Stimulated activated CD4-positive, alpha-beta T cell treated with anti-CD3 and anti-CD28 coated beads, TNF-alpha, amount 100 ng/mL, for 1 hour (primary cell): ENCODE measurements at regions not wholly inside any gene's neighbourhood (a gene's known extent, or its start where the extent isn't known, plus 50 kb on each side); places are given as distances from the start of the nearest gene placed in this dataset.
"Not testable (repeated sequence)": the region's sequence is repeated elsewhere in the genome, so short reads cannot be mapped to it uniquely, and the experiment has no call there.

ENCODE experiments used
- DNase-seq, 3 donors: peaks; one replicate each; pipeline ENCODE4 v3.0.0-alpha.2; 2020; ENCODE audit warnings: low read depth in 3 of 3, low spot score in 1 of 3

GRCh38 chr1:38613996-38614395, 245.6 kb downstream of the RRAGC start:
- DNase-seq, result no peak

- DNase-seq, result no peak
Measured at GRCh38 chr1:38612951-38613350, 246.6 kb downstream of the RRAGC start.

GRCh38 chr1:38611664-38612211, 247.8 kb downstream of the RRAGC start:
- DNase-seq, result no peak

- no peak for DNase-seq
Measured at GRCh38 chr1:38609166-38610025, 250.2 kb downstream of the RRAGC start.

- DNase-seq, result no peak
Measured at GRCh38 chr1:38608202-38608864, 251.2 kb downstream of the RRAGC start.

- no peak for DNase-seq
Measured at GRCh38 chr1:38607526-38607925, 252.0 kb downstream of the RRAGC start.

- DNase-seq, result no peak
Measured at GRCh38 chr1:38605063-38605462, 254.5 kb downstream of the RRAGC start.

GRCh38 chr1:38603907-38604306, 255.7 kb downstream of the RRAGC start:
- DNase-seq, result no peak

GRCh38 chr1:38600905-38601304, 258.7 kb downstream of the RRAGC start:
- DNase-seq, result no peak

GRCh38 chr1:38600286-38600685, 259.3 kb downstream of the RRAGC start:
- no peak for DNase-seq

- DNase-seq, result no peak
Measured at GRCh38 chr1:38598118-38598517, 261.5 kb downstream of the RRAGC start.

- no peak for DNase-seq
Measured at GRCh38 chr1:38589036-38589435, 270.5 kb downstream of the RRAGC start.

GRCh38 chr1:38587766-38588165, 271.8 kb downstream of the RRAGC start:
- no peak for DNase-seq

- peak in 2 of 3 donors; percentile 5 to 41 for DNase-seq
Measured at GRCh38 chr1:38586993-38587646, 272.5 kb downstream of the RRAGC start.

GRCh38 chr1:38585971-38586370, 273.6 kb downstream of the RRAGC start:
- DNase-seq, result no peak

GRCh38 chr1:38585460-38585859, 274.1 kb downstream of the RRAGC start:
- no peak for DNase-seq

GRCh38 chr1:38584448-38585355, 274.9 kb downstream of the RRAGC start:
- no peak for DNase-seq

GRCh38 chr1:38583287-38583686, 276.3 kb downstream of the RRAGC start:
- DNase-seq, result not testable (repeated sequence)

- DNase-seq, result no peak
Measured at GRCh38 chr1:38581396-38581795, 278.2 kb downstream of the RRAGC start.

GRCh38 chr1:38580594-38580993, 279.0 kb downstream of the RRAGC start:
- no peak for DNase-seq

- DNase-seq, result no peak
Measured at GRCh38 chr1:38579056-38579455, 280.5 kb downstream of the RRAGC start.
